ENCODE measurements at regions not wholly inside any gene's neighbourhood (a gene's known extent, or its start where the extent isn't known, plus 50 kb on each side); places are given as distances from the start of the nearest gene placed in this dataset.

DNA sequence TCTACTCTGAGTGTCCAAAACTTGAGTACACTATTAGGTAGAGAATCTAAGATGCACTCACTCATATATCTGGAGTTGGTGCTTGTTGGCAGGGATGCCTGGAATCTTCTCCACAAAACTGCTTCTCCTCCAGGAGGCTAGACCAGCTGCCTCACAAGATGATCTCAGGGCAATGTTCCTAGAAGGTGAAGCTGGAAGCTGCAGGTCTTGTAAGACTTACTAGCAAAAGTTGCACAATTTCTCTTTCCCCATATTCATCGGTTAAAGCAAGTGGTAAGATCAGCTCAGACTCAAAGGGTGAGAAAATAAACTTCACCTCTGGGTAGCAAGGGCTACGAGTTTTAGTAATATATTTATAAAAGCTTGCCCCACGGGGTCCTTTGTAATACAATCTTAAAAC is 454.4 kb upstream of the ACVR2A start:
- DNase-seq (ENCODE audit: low spot score) (no peak), ATAC-seq (ENCODE audit: low FRiP score) (no peak)
- TF ChIP-seq, protein P1, sequence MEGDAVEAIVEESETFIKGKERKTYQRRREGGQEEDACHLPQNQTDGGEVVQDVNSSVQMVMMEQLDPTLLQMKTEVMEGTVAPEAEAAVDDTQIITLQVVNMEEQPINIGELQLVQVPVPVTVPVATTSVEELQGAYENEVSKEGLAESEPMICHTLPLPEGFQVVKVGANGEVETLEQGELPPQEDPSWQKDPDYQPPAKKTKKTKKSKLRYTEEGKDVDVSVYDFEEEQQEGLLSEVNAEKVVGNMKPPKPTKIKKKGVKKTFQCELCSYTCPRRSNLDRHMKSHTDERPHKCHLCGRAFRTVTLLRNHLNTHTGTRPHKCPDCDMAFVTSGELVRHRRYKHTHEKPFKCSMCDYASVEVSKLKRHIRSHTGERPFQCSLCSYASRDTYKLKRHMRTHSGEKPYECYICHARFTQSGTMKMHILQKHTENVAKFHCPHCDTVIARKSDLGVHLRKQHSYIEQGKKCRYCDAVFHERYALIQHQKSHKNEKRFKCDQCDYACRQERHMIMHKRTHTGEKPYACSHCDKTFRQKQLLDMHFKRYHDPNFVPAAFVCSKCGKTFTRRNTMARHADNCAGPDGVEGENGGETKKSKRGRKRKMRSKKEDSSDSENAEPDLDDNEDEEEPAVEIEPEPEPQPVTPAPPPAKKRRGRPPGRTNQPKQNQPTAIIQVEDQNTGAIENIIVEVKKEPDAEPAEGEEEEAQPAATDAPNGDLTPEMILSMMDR (IDR thresholded peaks at IDR 0.05) = no peak

DNA sequence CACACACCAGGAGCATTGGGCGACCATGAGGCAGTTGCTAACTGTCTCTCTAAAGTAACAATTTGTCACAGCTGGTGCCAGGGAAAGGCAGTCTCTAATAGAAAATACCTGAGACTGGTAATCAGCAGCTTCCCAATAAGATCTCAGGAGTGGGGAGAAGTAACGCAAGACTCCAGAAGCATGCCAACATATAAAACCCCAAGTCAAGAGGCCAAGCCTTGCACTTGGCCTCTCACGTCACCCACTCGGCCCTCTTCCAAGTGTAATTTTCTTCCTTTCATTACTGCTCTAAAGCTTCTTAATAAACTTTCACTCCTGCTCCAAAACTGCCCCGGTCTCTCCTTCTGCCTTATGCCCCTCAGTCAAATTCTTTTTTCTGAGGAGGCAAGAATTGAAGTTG is 455.6 kb upstream of the ACVR2A start:
- no peak for ATAC-seq (ENCODE audit: low FRiP score)
- TF ChIP-seq, protein P1 (IDR thresholded peaks at IDR 0.05) = no peak
- DNase-seq (ENCODE audit: low spot score) = no peak

DNA sequence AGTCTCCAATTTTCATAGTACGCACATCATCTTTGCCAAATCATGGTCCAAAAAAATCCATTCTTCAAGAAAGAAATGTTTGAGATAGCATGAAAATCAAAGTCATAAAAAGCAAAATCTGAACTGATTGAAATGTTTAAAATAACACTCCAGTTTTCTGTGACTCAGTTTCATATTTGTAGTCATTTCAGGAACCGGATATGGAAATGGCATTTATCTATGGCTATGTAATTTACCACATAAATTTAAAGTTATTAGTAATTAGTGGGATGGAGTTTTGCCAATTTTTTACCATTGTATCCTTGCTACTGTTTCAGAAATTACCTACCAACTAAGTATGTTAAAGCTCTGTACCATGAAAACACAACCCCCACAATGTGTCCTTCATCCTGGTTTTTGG is 456.6 kb upstream of the ACVR2A start:
- no peak for DNase-seq (ENCODE audit: low spot score)
- TF ChIP-seq, protein P1 (IDR thresholded peaks at IDR 0.05) = no peak
- no peak for ATAC-seq (ENCODE audit: low FRiP score)

DNA sequence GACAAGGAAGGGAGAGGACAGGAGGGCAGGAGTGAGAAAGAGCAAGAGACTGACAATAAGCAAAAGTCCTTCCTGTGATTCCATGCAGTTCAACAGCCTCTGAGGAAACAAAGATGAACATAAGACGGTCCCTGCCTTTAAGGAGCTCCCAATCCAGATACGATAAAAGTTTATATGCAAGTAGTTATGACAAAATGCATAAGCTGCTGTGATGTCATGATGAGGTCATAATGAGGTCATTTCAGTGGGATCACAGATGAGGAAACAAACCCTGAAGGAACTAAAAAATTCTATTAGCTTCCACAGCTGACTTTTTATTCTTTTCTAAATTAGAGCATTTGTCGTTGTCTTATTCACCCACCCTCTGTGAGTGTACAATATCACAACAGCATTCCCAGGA is 458.5 kb upstream of the ACVR2A start:
- TF ChIP-seq, protein P1 (IDR thresholded peaks at IDR 0.05) = no peak
- no peak for DNase-seq (ENCODE audit: low spot score)
- no peak for ATAC-seq (ENCODE audit: low FRiP score)

DNA sequence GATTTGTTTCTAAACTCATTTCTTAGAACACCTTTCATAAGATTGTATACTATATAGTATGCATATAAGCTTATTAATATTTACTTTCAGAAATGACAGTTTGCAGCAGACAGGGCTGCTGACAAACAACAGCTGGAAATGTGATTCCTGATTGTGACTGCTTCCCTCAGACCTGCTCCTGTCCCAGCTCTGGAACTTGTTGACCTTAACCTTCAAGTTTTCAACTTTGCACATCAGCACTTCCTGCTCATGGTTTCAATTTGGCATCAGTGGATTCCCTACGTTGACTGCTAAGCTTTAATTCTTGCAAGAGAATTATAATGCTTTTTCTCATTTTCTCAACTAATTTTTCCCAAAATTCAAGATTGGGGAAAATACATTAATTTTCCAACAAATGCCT is 459.2 kb upstream of the ACVR2A start:
- TF ChIP-seq, protein P1 (IDR thresholded peaks at IDR 0.05) = no peak
- no peak for ATAC-seq (ENCODE audit: low FRiP score)
- no peak for DNase-seq (ENCODE audit: low spot score)

DNA sequence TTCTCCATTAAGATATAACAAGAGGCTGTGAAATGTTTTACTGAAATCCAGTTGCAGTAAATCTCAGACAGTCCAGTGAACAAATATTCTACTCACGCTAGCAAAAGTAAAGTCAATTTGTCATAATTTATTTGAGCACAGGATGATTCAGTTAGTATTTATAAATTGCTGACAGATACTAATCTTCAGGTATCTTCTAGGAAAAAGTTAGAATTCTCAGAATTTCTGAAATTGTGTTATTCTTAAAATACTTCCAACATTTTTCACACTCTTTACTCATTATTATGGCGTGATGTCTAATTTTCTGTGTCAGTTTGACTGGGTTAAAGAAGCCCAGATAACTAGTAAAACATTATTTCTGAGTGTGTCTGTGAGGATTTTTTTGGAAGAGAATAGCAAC is 460.2 kb upstream of the ACVR2A start:
- no peak for DNase-seq (ENCODE audit: low spot score)
- no peak for ATAC-seq (ENCODE audit: low FRiP score)
- TF ChIP-seq, protein P1 (IDR thresholded peaks at IDR 0.05) = no peak

DNA sequence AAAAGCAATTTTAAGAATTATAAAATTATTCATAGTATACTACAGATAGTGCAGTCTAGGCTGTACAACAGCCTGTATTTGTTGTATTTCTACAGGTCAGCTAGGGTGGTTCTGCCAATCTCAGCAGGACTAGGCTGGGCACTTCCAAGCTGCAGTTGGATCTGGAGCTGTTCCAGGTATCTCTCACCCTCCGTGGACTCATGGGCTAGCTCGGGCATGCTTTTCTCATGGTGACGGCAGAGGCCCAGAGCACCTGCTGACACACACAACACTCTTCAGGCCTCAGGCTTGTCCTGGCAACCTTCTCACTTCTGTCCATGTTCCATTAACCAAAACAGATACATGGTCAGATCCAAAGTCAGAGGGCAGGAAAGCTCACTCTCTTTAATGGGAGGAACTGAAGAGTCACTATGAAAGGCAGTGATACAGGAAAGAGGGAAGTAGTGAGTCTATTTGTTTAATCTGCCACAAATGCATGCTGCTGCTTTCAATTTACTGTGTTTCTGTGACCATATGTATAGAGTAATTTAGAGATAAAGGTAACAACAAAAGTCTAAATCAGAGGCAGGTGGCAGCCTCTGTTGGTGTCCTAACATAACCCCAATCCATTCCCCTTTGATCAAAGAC is 462.4 kb upstream of the ACVR2A start:
- DNase-seq (ENCODE audit: low spot score) (no peak), ATAC-seq (ENCODE audit: low FRiP score) (no peak)
- TF ChIP-seq, protein P1 (IDR thresholded peaks at IDR 0.05) = no peak

All from omental fat pad (tissue), 3 donors.